Pons (tissue), 1 donor: ENCODE measurements at regions not wholly inside any gene's neighbourhood (a gene's known extent, or its start where the extent isn't known, plus 50 kb on each side); places are given as distances from the start of the nearest gene placed in this dataset.
A peak's percentile ranks its signal among the peaks of the same experiment; 100 is the strongest.
"Not testable (repeated sequence)": the region's sequence is repeated elsewhere in the genome, so short reads cannot be mapped to it uniquely, and the experiment has no call there.

ENCODE experiments used
- DNase-seq: peaks from one replicate; pipeline ENCODE4 v3.0.0-alpha.2; 2016; ENCODE audit warnings: low spot score

GRCh38 chr6:105537981-105538578, 135.2 kb upstream of the PREP start:
- no peak for DNase-seq

- no peak for DNase-seq
Measured at GRCh38 chr6:105536961-105537360, 134.1 kb upstream of the PREP start.

- DNase-seq = no peak
Measured at GRCh38 chr6:105533301-105533700, 130.4 kb upstream of the PREP start.

GRCh38 chr6:105526225-105526872, 123.5 kb upstream of the PREP start:
- DNase-seq = no peak

GRCh38 chr6:105522626-105523322, 119.9 kb upstream of the PREP start:
- DNase-seq = no peak

- DNase-seq = no peak
Measured at GRCh38 chr6:105519954-105520353, 117.1 kb upstream of the PREP start.

- DNase-seq = not testable (repeated sequence)
Measured at GRCh38 chr6:105518993-105519392, 116.1 kb upstream of the PREP start.

- no peak for DNase-seq
Measured at GRCh38 chr6:105515054-105515453, 112.2 kb upstream of the PREP start.

GRCh38 chr6:105514306-105514705, 111.4 kb upstream of the PREP start:
- no peak for DNase-seq

- DNase-seq = no peak
Measured at GRCh38 chr6:105511639-105512038, 108.8 kb upstream of the PREP start.

- no peak for DNase-seq
Measured at GRCh38 chr6:105510746-105511145, 107.9 kb upstream of the PREP start.

GRCh38 chr6:105509506-105510331, 106.8 kb upstream of the PREP start:
- no peak for DNase-seq

GRCh38 chr6:105507811-105508210, 104.9 kb upstream of the PREP start:
- DNase-seq = no peak

GRCh38 chr6:105504706-105505105, 101.8 kb upstream of the PREP start:
- DNase-seq = peak; percentile 45

- no peak for DNase-seq
Measured at GRCh38 chr6:105503641-105504040, 100.8 kb upstream of the PREP start.

- no peak for DNase-seq
Measured at GRCh38 chr6:105501826-105502344, 99.0 kb upstream of the PREP start.

- no peak for DNase-seq
Measured at GRCh38 chr6:105501246-105501645, 98.4 kb upstream of the PREP start.

- DNase-seq = no peak
Measured at GRCh38 chr6:105500693-105501092, 97.8 kb upstream of the PREP start.

- no peak for DNase-seq
Measured at GRCh38 chr6:105499931-105500330, 97.0 kb upstream of the PREP start.

- DNase-seq = no peak
Measured at GRCh38 chr6:105499136-105499870, 96.4 kb upstream of the PREP start.

GRCh38 chr6:105497549-105497948, 94.7 kb upstream of the PREP start:
- DNase-seq = no peak

- no peak for DNase-seq
Measured at GRCh38 chr6:105495515-105495914, 92.6 kb upstream of the PREP start.
